Mucosa of descending colon (tissue), 3 donors: ENCODE measurements at regions not wholly inside any gene's neighbourhood (a gene's known extent, or its start where the extent isn't known, plus 50 kb on each side); places are given as distances from the start of the nearest gene placed in this dataset.

ENCODE experiments used
- ATAC-seq: fragments of 200-7000 bp; cut with Tn5 transposase; one replicate; pipeline ENCODE4 v1.9.1; 2020; ENCODE audit warnings: mild to moderate bottlenecking, moderate library complexity
- DNase-seq, 3 donors: peaks; one replicate each; pipeline ENCODE4 v3.0.0-alpha.2; 2020
- H3K36me3 ChIP-seq: fragments of 200-600 bp; one replicate; pipeline ENCODE4 v1.8.0; 2021; ENCODE audit warnings: low read depth, mild to moderate bottlenecking
- H3K4me1 ChIP-seq: fragments of 200-600 bp; one replicate; pipeline ENCODE4 v1.8.0; 2021; ENCODE audit warnings: low read depth, mild to moderate bottlenecking
- H3K4me3 ChIP-seq: fragments of 200-600 bp; one replicate; pipeline ENCODE4 v1.8.0; 2021; ENCODE audit warnings: mild to moderate bottlenecking
- H3K9me3 ChIP-seq: fragments of 200-600 bp; one replicate; pipeline ENCODE4 v1.8.0; 2021; ENCODE audit warnings: mild to moderate bottlenecking
- intact Hi-C, 2 donors: fragments of 100-400 bp; cut with DNase I in 1 of 2; cut with micrococcal nuclease in 1 of 2; formaldehyde crosslinking; loops; one replicate each; pipeline versions ENCODE4 v1.11.0 to v1.11.1; 2022; cut with DNase I, micrococcal nuclease
- TF ChIP-seq, protein P1 (sequence below): fragments of 200-600 bp; IDR thresholded peaks from one replicate; pipeline ENCODE4 v1.8.0; 2022; ENCODE audit warnings: antibody characterized with exemption, mild to moderate bottlenecking
- donor health status: DM: no; HTN: no; CAD: no; lungs with moderate emphysema.
- donor health status: DM: no; HTN: no; CAD: no.
- donor health status: DM: no; HTN: yes; CAD: no.

DNA sequence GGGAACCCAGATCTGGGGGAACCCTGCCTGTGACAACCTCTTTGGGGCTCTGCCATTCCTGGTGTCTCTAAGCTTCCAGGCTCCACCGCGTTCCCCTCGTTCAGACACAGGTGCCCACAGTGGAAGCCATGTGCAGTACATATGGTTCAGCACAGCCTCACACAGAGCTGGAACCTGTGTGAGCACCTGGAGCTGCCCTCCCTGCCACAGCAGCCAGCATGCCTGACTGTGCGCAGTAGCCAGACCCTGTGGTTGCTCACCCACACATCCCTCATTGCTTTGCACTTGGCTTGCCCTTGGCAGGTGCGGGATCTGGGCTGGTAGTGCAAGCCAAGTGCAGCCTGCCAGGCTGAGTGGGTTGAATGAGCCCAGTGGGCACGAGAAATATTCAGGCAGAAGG is 814.2 kb downstream of the PDHA2 start:
- Histone ChIP-seq H3K4me1 (no peaks in the 10 kb centered on the region), H3K4me3 (no peak overlapping the region), H3K36me3 (no peaks in the 10 kb centered on the region), H3K9me3 (no peaks in the 10 kb centered on the region)
- TF ChIP-seq, protein P1, sequence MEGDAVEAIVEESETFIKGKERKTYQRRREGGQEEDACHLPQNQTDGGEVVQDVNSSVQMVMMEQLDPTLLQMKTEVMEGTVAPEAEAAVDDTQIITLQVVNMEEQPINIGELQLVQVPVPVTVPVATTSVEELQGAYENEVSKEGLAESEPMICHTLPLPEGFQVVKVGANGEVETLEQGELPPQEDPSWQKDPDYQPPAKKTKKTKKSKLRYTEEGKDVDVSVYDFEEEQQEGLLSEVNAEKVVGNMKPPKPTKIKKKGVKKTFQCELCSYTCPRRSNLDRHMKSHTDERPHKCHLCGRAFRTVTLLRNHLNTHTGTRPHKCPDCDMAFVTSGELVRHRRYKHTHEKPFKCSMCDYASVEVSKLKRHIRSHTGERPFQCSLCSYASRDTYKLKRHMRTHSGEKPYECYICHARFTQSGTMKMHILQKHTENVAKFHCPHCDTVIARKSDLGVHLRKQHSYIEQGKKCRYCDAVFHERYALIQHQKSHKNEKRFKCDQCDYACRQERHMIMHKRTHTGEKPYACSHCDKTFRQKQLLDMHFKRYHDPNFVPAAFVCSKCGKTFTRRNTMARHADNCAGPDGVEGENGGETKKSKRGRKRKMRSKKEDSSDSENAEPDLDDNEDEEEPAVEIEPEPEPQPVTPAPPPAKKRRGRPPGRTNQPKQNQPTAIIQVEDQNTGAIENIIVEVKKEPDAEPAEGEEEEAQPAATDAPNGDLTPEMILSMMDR = no peak
- ATAC-seq (no peak), DNase-seq (peak in 1 of 3 donors; percentile 15)
- intact Hi-C loops = no loop called here

DNA sequence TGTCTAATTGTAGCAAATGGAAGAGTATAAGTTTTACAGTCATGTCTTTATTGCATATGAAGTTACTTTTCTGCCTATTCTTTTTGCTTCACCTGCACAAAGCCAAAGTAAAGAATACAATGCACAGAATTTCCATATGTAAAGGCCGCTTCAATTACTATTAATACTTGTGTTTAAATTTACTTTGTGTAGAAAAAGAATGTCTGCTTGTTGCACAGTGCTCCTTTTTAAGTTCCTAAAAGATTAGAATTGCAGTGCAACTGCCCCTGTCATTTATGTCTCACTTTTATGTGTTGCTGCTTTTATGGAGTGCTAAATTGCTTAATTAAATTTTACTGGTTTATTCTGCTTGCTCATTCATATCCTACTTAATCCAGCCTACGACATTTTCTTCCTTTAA is 830.5 kb downstream of the PDHA2 start:
- H3K9me3 ChIP-seq = no peaks in the 10 kb centered on the region
- no peaks in the 10 kb centered on the region for H3K4me1 ChIP-seq
- no peak overlapping the region for H3K4me3 ChIP-seq
- intact Hi-C loops = no loop called here
- ATAC-seq (no peak), DNase-seq (no peak)
- TF ChIP-seq, protein P1 = no peak
- no peaks in the 10 kb centered on the region for H3K36me3 ChIP-seq

DNA sequence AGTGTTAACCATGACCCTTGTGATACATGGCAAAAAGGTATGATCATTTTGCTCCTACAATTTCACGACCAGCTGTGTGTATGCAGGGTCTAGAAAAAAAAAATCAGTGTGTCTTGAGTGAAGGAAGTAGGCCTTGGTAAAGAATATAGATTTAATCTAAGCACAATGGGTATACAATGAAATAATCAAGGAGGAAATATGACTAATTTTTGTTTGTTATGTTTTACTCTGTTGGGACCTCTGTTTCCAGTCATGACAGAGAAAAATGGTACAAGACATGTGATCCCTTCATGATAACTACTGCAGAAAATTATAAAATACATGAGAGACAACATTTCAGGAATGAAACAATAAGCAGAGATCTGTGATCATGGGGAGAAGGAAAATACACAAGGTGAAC is 835.5 kb downstream of the PDHA2 start:
- no peak for ATAC-seq
- intact Hi-C loops = no loop called here
- DNase-seq = no peak
- Histone ChIP-seq H3K4me3 (no peak overlapping the region), H3K36me3 (no peaks in the 10 kb centered on the region), H3K9me3 (no peaks in the 10 kb centered on the region), H3K4me1 (no peaks in the 10 kb centered on the region)
- TF ChIP-seq, protein P1 = no peak

DNA sequence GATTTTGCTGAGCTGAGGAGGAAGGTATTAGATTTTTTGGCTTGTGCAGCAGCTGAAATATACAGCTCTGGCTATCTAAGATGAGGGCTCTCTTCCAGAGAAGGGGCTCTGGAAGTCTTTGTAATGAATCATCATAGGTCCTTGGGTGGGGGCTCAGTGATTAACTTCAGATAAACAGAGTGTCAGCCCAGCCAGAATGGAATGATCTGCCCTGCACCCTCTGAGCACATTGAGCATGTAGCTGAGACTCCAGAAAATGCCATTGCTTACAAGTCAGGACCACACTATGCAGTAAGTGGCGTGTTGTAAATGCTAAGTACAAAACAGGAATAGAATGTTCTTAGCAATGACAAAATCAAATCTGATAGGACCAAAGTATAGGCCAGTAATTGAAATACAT is 836.0 kb downstream of the PDHA2 start:
- Histone ChIP-seq H3K9me3 (no peaks in the 10 kb centered on the region), H3K36me3 (no peaks in the 10 kb centered on the region), H3K4me1 (no peaks in the 10 kb centered on the region), H3K4me3 (no peak overlapping the region)
- TF ChIP-seq, protein P1 = no peak
- DNase-seq (no peak), ATAC-seq (no peak)
- intact Hi-C loops = no loop called here

DNA sequence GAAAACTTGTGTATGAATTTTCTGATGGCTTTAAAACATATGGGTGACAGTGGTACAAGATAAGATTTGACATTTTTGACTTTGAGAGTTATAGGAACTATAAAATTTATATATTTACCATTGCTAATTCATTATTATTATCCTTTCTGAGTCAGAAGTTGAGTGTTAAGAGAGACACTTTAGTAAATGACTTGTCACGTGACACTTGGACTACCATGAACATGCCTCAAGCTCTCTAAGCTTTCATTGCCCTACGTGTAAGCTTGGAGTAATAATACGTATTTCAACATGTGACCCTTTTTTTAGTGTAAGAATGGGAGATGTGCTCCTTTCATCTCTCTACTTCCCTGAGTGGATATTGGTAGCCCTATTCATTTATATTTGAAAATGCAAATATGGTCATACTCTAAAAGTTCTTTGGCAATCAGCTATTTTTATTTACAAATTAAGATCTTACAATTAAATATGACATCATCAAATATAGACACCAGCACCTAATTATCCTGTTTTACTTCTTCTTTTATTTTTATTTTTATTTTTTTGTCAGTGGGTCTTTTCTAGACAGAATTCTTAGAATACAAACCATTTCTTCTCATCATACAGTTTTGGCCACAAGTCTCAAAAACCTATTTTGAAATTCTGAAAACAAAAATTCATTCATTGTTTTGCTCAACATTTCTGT is 837.0 kb downstream of the PDHA2 start:
- H3K4me1 ChIP-seq = no peaks in the 10 kb centered on the region
- H3K36me3 ChIP-seq = no peaks in the 10 kb centered on the region
- no peak overlapping the region for H3K4me3 ChIP-seq
- DNase-seq (no peak), ATAC-seq (no peak)
- H3K9me3 ChIP-seq = no peaks in the 10 kb centered on the region
- TF ChIP-seq, protein P1 = no peak
- intact Hi-C loops = no loop called here

DNA sequence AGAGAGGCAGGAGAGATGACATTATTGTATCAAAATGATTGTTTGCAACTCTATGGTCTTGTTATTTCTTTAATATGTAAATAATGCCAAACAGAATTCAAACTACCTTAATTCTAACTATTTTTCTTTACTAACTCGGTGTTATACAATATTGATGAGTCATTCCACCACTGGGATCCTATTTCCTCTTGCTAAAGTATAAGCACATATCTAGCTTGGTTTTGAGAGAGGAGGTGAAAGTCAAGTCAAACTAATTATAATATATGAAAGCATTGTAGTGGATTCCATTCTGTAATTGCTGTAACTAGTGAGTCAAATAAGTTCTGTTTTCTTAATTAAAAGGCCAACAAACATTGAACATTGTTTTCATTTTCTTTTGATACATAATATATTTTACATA is 837.6 kb downstream of the PDHA2 start:
- Histone ChIP-seq H3K9me3 (no peaks in the 10 kb centered on the region), H3K4me1 (no peaks in the 10 kb centered on the region), H3K36me3 (no peaks in the 10 kb centered on the region), H3K4me3 (no peak overlapping the region)
- intact Hi-C loops = no loop called here
- no peak for DNase-seq
- no peak for ATAC-seq
- TF ChIP-seq, protein P1 = no peak
